Natural killer cell treated with Interleukin-12 subunit alpha and Interleukin-12 subunit beta and Interleukin-15 and Interleukin-18, amount 100 ng/mL, for 72 hours (primary cell): ENCODE measurements at regions not wholly inside any gene's neighbourhood (a gene's known extent, or its start where the extent isn't known, plus 50 kb on each side); places are given as distances from the start of the nearest gene placed in this dataset.
"Not testable (repeated sequence)": the region's sequence is repeated elsewhere in the genome, so short reads cannot be mapped to it uniquely, and the experiment has no call there.

Experiments
- ATAC-seq, 2 donors: fragments of 150-1000 bp; cut with Tn5 transposase in 1 of 2; sonication (Bioruptor Pico), chemical (Tn5 transposase) in 1 of 2; 2 replicates each; pipeline ENCODE4 v1.10.0; 2021
- DNase-seq: peaks from one replicate; pipeline ENCODE4 v3.0.0; 2022; ENCODE audit warnings: low spot score
- H3K27ac Mint-ChIP-seq, 2 donors: 1 replicate in 1 of 2; 2 replicates in 1 of 2; pipeline ENCODE4 v1.8.0; 2022; ENCODE audit warnings: mixed read lengths in 2 of 2, mild to moderate bottlenecking in 1 of 2, moderate library complexity in 1 of 2
- H3K27me3 Mint-ChIP-seq, 2 donors: 1 replicate in 1 of 2; 2 replicates in 1 of 2; pipeline ENCODE4 v1.8.0; 2022; ENCODE audit warnings: mixed read lengths in 2 of 2
- H3K36me3 Mint-ChIP-seq: one replicate; pipeline ENCODE4 v1.8.0; 2022; ENCODE audit warnings: mixed read lengths
- H3K4me1 Mint-ChIP-seq, 2 donors: 1 replicate in 1 of 2; 2 replicates in 1 of 2; pipeline ENCODE4 v1.8.0; 2022; ENCODE audit warnings: low read depth in 2 of 2, mixed read lengths in 2 of 2, mild to moderate bottlenecking in 1 of 2
- H3K4me3 Mint-ChIP-seq: one replicate; pipeline ENCODE4 v1.8.0; 2022; ENCODE audit warnings: mixed read lengths
- H3K9me3 Mint-ChIP-seq: 2 replicates; pipeline ENCODE4 v1.8.0; 2022; ENCODE audit warnings: mixed read lengths

DNA sequence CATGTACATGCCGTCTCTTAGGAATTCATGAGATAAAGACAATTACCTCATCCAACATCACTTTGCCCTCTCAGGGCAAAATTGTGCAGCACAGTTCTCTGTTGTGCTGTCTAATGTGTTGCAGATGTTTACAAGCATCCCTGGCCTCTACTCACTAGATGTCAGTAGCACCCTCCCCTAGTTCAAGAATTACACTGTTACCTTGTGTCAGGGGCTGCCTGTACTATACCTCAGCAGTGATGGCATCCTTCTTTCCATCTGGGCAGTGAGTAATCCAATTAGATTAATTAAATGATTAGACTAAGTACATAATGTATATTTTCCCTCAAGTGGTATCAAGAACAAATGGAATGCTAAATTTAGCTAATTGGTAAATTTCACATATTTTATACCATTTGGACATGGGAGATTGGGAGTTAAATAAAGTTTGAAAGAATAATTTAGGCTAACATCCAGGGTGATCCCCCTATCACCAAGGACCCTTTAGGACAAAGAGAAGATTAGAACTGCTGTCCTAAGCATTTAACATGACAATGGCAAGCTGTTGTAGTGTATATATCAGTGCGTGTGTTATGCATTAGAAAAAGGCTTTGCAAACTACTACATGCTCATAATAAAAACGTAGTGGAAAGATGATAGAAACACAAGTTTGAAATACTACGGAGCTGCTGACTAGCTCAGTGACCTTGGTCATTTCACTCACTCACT is 727.0 kb downstream of the TRIB2 start:
- H3K9me3 Mint-ChIP-seq, H3K4me1 Mint-ChIP-seq, H3K27ac Mint-ChIP-seq, H3K36me3 Mint-ChIP-seq, H3K27me3 Mint-ChIP-seq, DNase-seq, H3K4me3 Mint-ChIP-seq, ATAC-seq: not testable (repeated sequence)

DNA sequence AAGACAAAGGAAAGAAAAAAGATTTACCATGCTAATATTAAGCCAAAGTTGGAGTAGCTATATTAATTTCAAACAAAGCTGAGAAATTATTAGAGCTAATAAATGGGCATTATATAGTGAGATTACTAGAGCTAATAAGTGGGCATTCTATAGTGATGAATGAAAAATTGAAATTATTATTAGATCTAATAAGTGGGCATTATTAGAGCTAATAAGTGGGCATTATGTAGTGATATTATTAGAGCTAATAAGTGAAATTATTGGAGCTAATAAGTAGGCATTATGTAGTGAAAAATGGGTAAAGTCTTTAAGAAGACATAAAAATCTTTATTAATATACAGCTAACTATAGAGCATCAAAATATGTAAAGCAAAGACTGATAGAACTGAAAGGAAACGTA is 745.7 kb downstream of the TRIB2 start:
- Mint-ChIP-seq H3K27me3 (no peaks in the 10 kb centered on the region), H3K9me3 (peaks cover 14% of the 10 kb centered on the region), H3K4me3 (no peak overlapping the region), H3K36me3 (no peaks in the 10 kb centered on the region), H3K4me1 (no peaks in the 10 kb centered on the region), H3K27ac (no peak overlapping the region)
- ATAC-seq (no peak), DNase-seq (no peak)

DNA sequence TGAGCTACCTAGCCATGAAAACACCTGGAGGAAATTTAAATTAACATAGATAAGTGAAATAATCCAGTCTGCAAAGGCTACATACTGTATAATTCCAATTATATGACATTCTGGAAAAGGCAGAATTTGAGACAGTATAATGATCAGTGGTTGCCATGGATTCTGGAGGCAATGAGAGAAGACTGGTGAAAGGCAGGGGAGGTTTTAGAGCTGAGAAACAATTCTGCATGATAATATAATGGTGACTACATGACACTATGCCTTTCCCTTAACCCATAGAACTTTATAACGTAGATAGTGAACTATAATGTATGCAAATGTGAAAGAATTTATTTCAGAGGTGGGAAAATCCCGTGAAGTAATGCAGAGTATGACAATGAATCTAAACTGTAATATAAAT is 749.3 kb downstream of the TRIB2 start:
- no peak for DNase-seq
- Mint-ChIP-seq H3K27ac (no peak overlapping the region), H3K36me3 (no peaks in the 10 kb centered on the region), H3K4me1 (no peaks in the 10 kb centered on the region), H3K4me3 (no peak overlapping the region), H3K27me3 (no peaks in the 10 kb centered on the region), H3K9me3 (peaks cover 5% of the 10 kb centered on the region)
- ATAC-seq: no peak

DNA sequence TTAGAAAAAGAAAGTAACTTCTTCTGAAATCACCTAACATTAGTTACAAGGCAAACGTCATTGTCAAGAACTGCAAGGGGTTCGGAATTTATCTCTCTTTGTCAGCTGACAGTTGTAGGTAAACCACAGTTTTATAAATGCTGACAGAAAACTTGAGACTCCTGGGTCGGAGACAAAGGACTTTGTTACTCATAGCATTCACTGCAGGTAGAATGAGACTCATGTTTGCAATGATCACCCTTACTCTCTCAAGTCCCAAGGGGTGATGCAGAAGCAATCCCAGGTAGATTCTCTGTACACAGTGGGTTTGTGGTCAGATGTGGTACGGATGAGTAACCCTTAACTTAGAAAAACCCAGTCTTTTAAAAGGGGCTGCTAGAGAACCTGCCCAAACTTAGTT is 757.8 kb downstream of the TRIB2 start:
- Mint-ChIP-seq H3K4me1 (no peaks in the 10 kb centered on the region), H3K9me3 (peaks cover 12% of the 10 kb centered on the region), H3K27ac (no peak overlapping the region), H3K4me3 (no peak overlapping the region), H3K36me3 (no peaks in the 10 kb centered on the region), H3K27me3 (no peaks in the 10 kb centered on the region)
- no peak for ATAC-seq
- no peak for DNase-seq

DNA sequence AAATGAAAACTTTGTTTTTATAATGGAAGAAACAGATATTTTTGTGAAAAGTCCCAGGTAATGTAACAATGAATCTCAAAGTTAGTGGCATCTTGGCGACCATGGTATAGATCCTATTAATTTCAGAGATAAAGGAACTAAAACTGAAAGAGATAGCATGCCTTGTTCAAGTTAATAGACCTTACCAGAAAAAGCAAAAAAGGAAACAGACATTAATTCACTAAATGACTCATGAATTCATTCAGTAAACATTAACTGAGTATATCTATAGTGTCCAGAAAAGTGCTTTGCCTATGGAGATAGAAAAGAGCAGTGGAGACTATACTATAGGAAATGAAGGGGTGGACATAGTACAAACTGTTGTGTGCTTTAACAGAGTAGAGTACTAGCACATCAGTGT is 763.3 kb downstream of the TRIB2 start:
- H3K4me1 Mint-ChIP-seq: no peaks in the 10 kb centered on the region
- no peaks in the 10 kb centered on the region for H3K36me3 Mint-ChIP-seq
- no peak overlapping the region for H3K27ac Mint-ChIP-seq
- peaks cover 12% of the 10 kb centered on the region for H3K9me3 Mint-ChIP-seq
- H3K4me3 Mint-ChIP-seq: no peak overlapping the region
- DNase-seq (no peak), ATAC-seq (no peak)
- H3K27me3 Mint-ChIP-seq: no peaks in the 10 kb centered on the region

DNA sequence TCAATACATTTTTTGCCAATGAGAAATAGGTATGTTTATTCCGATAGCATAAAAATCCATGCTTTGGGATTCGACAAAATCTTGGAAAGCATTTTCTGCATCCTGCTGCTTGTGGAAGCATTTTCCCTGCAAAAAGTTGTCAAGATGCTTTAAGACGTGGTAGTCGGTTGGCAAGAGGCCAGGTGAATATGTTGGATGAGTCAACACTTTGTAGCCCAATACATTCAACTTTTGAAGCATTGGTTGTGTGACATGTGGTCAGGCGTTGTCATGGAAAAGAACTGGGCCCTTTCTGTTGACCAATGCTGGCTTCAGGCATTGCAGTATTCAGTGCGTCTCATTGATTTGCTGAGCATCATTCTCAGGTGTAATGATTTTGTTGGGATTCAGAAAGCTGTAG is 764.5 kb downstream of the TRIB2 start:
- Mint-ChIP-seq H3K4me3 (no peak overlapping the region), H3K27ac (no peak overlapping the region), H3K4me1 (no peaks in the 10 kb centered on the region), H3K27me3 (no peaks in the 10 kb centered on the region), H3K36me3 (no peaks in the 10 kb centered on the region), H3K9me3 (peaks cover 12% of the 10 kb centered on the region)
- ATAC-seq: no peak
- no peak for DNase-seq

DNA sequence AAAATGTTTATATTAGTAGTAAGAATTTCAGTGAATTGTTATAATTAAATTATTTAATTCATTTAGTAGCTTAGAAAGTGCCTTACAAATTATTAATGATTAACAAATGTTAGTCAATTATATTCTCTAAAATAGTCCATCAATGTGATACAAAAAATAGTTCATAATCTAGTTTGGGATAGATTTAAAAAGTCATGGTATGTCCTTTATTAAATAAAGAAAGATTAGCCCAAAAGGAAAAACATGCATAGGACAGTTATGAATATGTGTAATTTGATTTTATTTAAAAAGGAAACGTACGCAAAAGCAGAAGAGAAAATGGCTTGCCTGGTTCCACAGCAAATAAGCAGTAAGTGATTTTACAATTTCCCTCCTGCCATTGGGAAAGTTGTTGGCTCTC is 768.5 kb downstream of the TRIB2 start:
- ATAC-seq (no peak), DNase-seq (no peak)
- H3K9me3 Mint-ChIP-seq: peaks cover 8% of the 10 kb centered on the region
- no peak overlapping the region for H3K4me3 Mint-ChIP-seq
- no peak overlapping the region for H3K27ac Mint-ChIP-seq
- H3K36me3 Mint-ChIP-seq: no peaks in the 10 kb centered on the region
- no peaks in the 10 kb centered on the region for H3K27me3 Mint-ChIP-seq
- no peaks in the 10 kb centered on the region for H3K4me1 Mint-ChIP-seq

DNA sequence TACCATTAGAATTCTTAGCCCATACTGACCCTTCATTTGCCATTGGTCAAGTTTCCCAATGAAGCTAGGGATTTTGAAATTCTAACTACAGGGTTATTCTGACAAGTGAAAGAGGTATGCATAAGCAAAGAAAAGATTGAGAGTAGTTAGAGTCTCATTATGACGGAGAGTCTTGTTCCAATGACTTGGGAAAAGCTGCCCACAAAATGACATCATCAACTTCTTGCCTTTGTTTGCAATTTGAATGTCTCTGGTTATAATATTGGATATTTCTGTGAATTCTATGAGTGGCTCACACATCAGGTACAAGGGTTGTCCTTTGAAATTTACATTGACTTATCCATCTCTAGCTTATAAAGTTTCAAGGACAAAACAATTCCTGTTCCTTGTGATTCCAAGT is 772.2 kb downstream of the TRIB2 start:
- ATAC-seq (no peak), DNase-seq (no peak)
- no peak overlapping the region for H3K4me3 Mint-ChIP-seq
- no peaks in the 10 kb centered on the region for H3K36me3 Mint-ChIP-seq
- no peak overlapping the region for H3K27ac Mint-ChIP-seq
- H3K27me3 Mint-ChIP-seq: no peaks in the 10 kb centered on the region
- peaks cover 11% of the 10 kb centered on the region for H3K9me3 Mint-ChIP-seq
- no peaks in the 10 kb centered on the region for H3K4me1 Mint-ChIP-seq

DNA sequence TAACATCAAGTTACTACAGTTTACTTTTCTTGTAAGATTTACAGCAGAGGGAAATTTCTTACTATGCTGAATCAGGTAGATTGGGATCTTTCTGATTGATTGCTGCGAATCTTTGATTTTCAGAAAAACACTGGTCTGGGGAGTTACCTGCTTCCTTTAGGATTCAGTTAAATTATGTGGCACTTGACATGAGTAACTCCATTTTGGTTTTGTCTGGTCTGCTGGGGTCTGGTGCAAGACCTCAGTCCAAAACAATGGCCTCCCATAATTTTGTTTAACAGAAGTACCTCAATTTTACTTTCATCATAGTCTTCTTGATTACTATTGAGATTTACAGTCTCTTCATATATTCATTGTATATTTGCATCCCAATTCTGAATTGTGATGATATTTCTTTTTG is 775.5 kb downstream of the TRIB2 start:
- Mint-ChIP-seq H3K27me3 (no peaks in the 10 kb centered on the region), H3K4me3 (no peak overlapping the region), H3K4me1 (no peaks in the 10 kb centered on the region), H3K9me3 (peaks cover 7% of the 10 kb centered on the region), H3K36me3 (no peaks in the 10 kb centered on the region), H3K27ac (no peak overlapping the region)
- DNase-seq (no peak), ATAC-seq (no peak)

DNA sequence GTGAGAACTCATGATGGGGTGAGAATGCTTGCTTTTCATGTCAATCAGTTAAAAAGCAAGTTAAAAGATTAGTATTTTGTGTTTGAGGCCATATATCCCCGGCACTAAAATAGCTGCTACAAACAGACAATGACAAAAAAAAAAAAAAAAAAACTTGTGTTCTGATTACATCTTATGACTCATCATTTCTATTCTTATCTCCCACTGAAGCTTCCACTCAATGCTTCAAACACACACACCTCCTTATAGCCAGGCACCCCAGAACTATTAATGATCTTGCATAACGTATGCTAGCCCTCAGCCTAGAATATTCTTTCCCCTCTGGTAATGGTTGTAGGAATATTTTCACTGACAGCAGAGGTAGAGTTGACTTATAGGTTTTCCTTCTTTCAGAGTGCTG is 778.3 kb downstream of the TRIB2 start:
- no peaks in the 10 kb centered on the region for H3K27me3 Mint-ChIP-seq
- H3K9me3 Mint-ChIP-seq: peaks cover 4% of the 10 kb centered on the region
- no peaks in the 10 kb centered on the region for H3K36me3 Mint-ChIP-seq
- DNase-seq: no peak
- H3K4me3 Mint-ChIP-seq: no peak overlapping the region
- H3K4me1 Mint-ChIP-seq: no peaks in the 10 kb centered on the region
- no peak overlapping the region for H3K27ac Mint-ChIP-seq
- no peak for ATAC-seq

DNA sequence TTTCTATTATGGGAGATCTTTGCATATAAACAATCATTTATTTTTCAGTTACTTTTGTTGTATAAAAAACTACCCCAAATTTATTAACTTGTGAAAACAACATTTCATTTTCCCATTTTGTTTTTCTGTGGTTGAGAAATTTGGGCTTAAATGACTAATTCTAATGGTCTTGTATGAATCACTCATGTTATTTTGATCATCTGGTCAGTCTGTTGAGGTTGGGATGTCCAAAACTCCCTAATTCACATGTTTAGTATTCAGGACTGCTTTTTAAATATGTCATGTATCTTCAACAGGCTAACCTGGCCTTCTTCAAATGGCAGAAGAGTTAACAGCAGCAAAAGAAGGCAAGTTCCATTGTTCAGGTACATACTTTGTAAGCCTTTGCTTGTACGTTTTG is 788.1 kb downstream of the TRIB2 start:
- H3K36me3 Mint-ChIP-seq: peaks cover 4% of the 10 kb centered on the region
- H3K4me3 Mint-ChIP-seq: no peak overlapping the region
- peaks cover 8% of the 10 kb centered on the region for H3K9me3 Mint-ChIP-seq
- no peaks in the 10 kb centered on the region for H3K27me3 Mint-ChIP-seq
- H3K27ac Mint-ChIP-seq: no peak overlapping the region
- ATAC-seq: no peak
- H3K4me1 Mint-ChIP-seq: no peaks in the 10 kb centered on the region
- no peak for DNase-seq

DNA sequence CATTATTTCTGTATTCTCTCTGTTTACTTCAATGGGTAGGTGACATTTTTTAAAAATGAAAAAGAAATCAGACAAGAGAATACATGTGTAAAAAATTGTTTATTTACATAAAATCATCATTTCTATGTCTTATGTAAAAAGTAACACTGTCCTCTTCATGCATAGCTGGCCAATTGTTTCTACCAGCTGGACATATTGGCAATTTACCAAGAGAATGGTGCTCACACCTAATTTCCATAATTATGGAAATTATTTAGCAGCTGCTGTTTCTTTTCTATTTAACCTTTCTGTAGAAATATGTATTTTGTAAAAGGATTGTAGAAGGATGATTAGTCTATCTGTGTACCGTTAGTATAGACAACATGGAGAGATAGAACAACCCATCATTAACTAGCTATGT is 791.9 kb downstream of the TRIB2 start:
- H3K4me3 Mint-ChIP-seq: no peak overlapping the region
- H3K36me3 Mint-ChIP-seq: no peaks in the 10 kb centered on the region
- no peaks in the 10 kb centered on the region for H3K4me1 Mint-ChIP-seq
- H3K9me3 Mint-ChIP-seq: peaks cover 3% of the 10 kb centered on the region
- no peak overlapping the region for H3K27ac Mint-ChIP-seq
- no peaks in the 10 kb centered on the region for H3K27me3 Mint-ChIP-seq
- DNase-seq (no peak), ATAC-seq (no peak)

DNA sequence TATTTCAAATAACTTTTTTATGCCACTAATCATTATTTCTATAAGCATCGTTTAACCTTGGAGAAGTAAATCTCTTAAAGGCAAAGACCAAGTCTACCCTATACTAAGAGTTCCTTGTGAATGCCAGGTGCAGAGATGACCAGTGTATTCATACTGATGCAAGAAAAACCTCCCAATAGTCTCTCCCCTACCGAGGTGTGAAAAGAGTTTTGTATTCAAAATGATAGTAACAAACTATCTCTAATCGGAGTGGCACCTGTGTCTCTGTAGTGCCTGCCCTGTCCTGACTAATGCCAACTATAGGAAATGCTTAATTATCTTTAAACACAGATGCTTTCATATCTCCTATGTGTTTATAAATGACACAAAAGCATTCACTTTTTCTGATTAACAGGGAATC is 798.5 kb downstream of the TRIB2 start:
- ATAC-seq: no peak
- Mint-ChIP-seq H3K4me1 (no peaks in the 10 kb centered on the region), H3K27me3 (no peaks in the 10 kb centered on the region), H3K9me3 (peaks cover 8% of the 10 kb centered on the region), H3K36me3 (no peaks in the 10 kb centered on the region), H3K27ac (no peak overlapping the region), H3K4me3 (no peak overlapping the region)
- no peak for DNase-seq

DNA sequence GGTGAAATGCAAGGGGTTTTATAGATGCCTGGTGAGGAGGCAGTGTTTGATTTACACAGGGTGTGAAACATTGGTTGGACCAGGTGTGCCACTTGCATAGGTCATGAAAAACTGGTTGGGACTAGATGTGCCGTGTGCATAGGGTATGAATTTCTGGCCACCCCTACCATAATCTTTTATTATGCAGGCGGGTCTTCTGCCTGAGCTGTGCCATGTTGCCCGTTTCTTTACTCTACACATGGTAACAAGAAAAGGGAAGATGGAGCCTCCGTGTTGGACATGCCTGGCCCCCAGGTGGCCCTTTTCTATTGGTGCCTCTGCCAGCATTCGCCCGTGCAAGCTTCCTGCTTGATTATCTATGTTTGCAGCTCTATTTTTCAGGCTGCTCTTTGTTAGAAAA is 805.4 kb downstream of the TRIB2 start:
- Mint-ChIP-seq H3K4me1 (no peaks in the 10 kb centered on the region), H3K4me3 (no peak overlapping the region), H3K36me3 (no peaks in the 10 kb centered on the region), H3K9me3 (peaks cover 3% of the 10 kb centered on the region), H3K27me3 (no peaks in the 10 kb centered on the region), H3K27ac (no peak overlapping the region)
- ATAC-seq (no peak), DNase-seq (no peak)
